BJ (cell line): ENCODE measurements at regions not wholly inside any gene's neighbourhood (a gene's known extent, or its start where the extent isn't known, plus 50 kb on each side); places are given as distances from the start of the nearest gene placed in this dataset.
"Not testable (repeated sequence)": the region's sequence is repeated elsewhere in the genome, so short reads cannot be mapped to it uniquely, and the experiment has no call there.

Experiments
- CTCF ChIA-PET: fragments of 350-600 bp; formaldehyde crosslinking; extraction: SDS; loops from one replicate; lab custom pipeline; 2021; ENCODE audit warnings: antibody characterized with exemption, inconsistent platforms; lab: Yijun Ruan, JAX
- POLR2A ChIA-PET: fragments of 300-600 bp; sonication (Branson Sonifier 250); formaldehyde crosslinking; extraction: SDS; loops from one replicate; lab custom pipeline; 2021; ENCODE audit warnings: antibody characterized with exemption; lab: Charles Lee
- DNase-seq: peaks from one replicate; pipeline ENCODE4 v3.0.0-alpha.2; 2011; ENCODE audit warnings: low read depth
- H3K27me3 ChIP-seq: 2 replicates; pipeline ENCODE4 v1.6.0; 2011; ENCODE audit warnings: low read length; ENCODE audit not compliant: control insufficient read depth, insufficient read depth
- H3K36me3 ChIP-seq: 2 replicates; pipeline ENCODE4 v1.5.1; 2011; ENCODE audit warnings: low read length; ENCODE audit not compliant: control insufficient read depth, insufficient read depth
- H3K4me3 ChIP-seq: 2 replicates; pipeline ENCODE4 v1.5.1; 2011; ENCODE audit warnings: low read depth, mild to moderate bottlenecking, control low read depth, low read length
- CTCF ChIP-seq: IDR thresholded peaks from 2 replicates; pipeline ENCODE4 v1.5.1; 2011; ENCODE audit warnings: low read depth, mild to moderate bottlenecking, control low read depth, inconsistent platforms, low read length, moderate library complexity; ENCODE audit not compliant: insufficient read depth

GRCh38 chr1:174080819-174081218 is 58.7 kb upstream of the RC3H1 start:
- no peak for DNase-seq
- Histone ChIP-seq H3K36me3 (no peaks in the 10 kb centered on the region), H3K4me3 (no peak overlapping the region), H3K27me3 (0 out of 2 replicates have a peak, but pooled peaks cover 1% of the 10 kb centered on the region)
- POLR2A ChIA-PET = no interaction called here
- no peak for TF ChIP-seq CTCF
- CTCF ChIA-PET = interaction anchor here (1.0 kb wide), 1 partner anchor 16 kb away, joined by 3 read pairs; no protein-coding TSS in a partner anchor

- no peak for TF ChIP-seq CTCF
- no peak for DNase-seq
- ChIA-PET CTCF (interaction anchor here (0.6 to 0.9 kb wide), 2 partner anchors 12 to 1336 kb away, joined by 3 read pairs; no protein-coding TSS in a partner anchor), POLR2A (interaction anchor here (0.6 kb wide), 1 partner anchor 58 kb away, joined by 3 read pairs; the partner anchor contains the start of gene RC3H1)
- 0 out of 2 replicates have a peak, but pooled peaks cover 1% of the 10 kb centered on the region for H3K27me3 ChIP-seq
- no peak overlapping the region for H3K4me3 ChIP-seq
- H3K36me3 ChIP-seq = no peaks in the 10 kb centered on the region
Measured at GRCh38 chr1:174079796-174080195, 57.6 kb upstream of the RC3H1 start.

- POLR2A ChIA-PET = interaction anchor here (0.6 kb wide), 1 partner anchor 57 kb away, joined by 3 read pairs; the partner anchor contains the start of gene RC3H1
- H3K36me3 ChIP-seq, H3K4me3 ChIP-seq, DNase-seq, H3K27me3 ChIP-seq: not testable (repeated sequence)
- CTCF ChIA-PET = interaction anchor here (0.9 kb wide), 1 partner anchor 11 kb away, joined by 3 read pairs; no protein-coding TSS in a partner anchor
Measured at GRCh38 chr1:174078916-174079315, 56.8 kb upstream of the RC3H1 start.

- Histone ChIP-seq H3K36me3 (no peaks in the 10 kb centered on the region), H3K27me3 (0 out of 2 replicates have a peak, but pooled peaks cover 1% of the 10 kb centered on the region), H3K4me3 (no peak overlapping the region)
- DNase-seq = no peak
- POLR2A ChIA-PET = no interaction called here
- CTCF ChIA-PET = interaction anchor here (0.5 kb wide), 1 partner anchor 24 kb away, joined by 5 read pairs; no protein-coding TSS in a partner anchor
- no peak for TF ChIP-seq CTCF
Measured at GRCh38 chr1:174077749-174078490, 55.8 kb upstream of the RC3H1 start.

GRCh38 chr1:174075245-174075692 is 53.1 kb upstream of the RC3H1 start:
- ChIA-PET CTCF (interaction anchor here (0.6 to 0.8 kb wide), 6 partner anchors 52 to 1088 kb away, joined by 3 to 4 read pairs (median 4); no protein-coding TSS in a partner anchor), POLR2A (no interaction called here)
- no peak for DNase-seq
- Histone ChIP-seq H3K27me3 (no peaks in the 10 kb centered on the region), H3K4me3 (no peak overlapping the region), H3K36me3 (no peaks in the 10 kb centered on the region)
- no peak for TF ChIP-seq CTCF
